MM.1S (cell line): ENCODE measurements at regions not wholly inside any gene's neighbourhood (a gene's known extent, or its start where the extent isn't known, plus 50 kb on each side); places are given as distances from the start of the nearest gene placed in this dataset.
"Not testable (repeated sequence)": the region's sequence is repeated elsewhere in the genome, so short reads cannot be mapped to it uniquely, and the experiment has no call there.

Experiments used
- CTCF ChIP-seq: fragments of 300-600 bp; sonication (generic); IDR thresholded peaks from 2 replicates; pipeline ENCODE4 v1.5.1; 2016; ENCODE audit warnings: antibody characterized with exemption, low read length, mixed read lengths
- EZH2 ChIP-seq: fragments of 300-600 bp; sonication (generic); optimal IDR thresholded peaks from 2 replicates; pipeline ENCODE3; 2017; ENCODE audit warnings: low read depth, mild to moderate bottlenecking, antibody characterized with exemption, low read length, mixed read lengths
- EZH2phosphoT487 ChIP-seq: fragments of 300-600 bp; sonication (generic); IDR thresholded peaks from 2 replicates; pipeline ENCODE4 v1.6.1; 2018; ENCODE audit warnings: antibody characterized with exemption, low read length

- not testable (repeated sequence) for TF ChIP-seq CTCF, EZH2phosphoT487, EZH2
These were observed 115.9 kb downstream of the FAM72C start for GRCh38 chr1:143855867-143856266.
